ENCODE measurements at regions not wholly inside any gene's neighbourhood (a gene's known extent, or its start where the extent isn't known, plus 50 kb on each side); places are given as distances from the start of the nearest gene placed in this dataset.

DNA sequence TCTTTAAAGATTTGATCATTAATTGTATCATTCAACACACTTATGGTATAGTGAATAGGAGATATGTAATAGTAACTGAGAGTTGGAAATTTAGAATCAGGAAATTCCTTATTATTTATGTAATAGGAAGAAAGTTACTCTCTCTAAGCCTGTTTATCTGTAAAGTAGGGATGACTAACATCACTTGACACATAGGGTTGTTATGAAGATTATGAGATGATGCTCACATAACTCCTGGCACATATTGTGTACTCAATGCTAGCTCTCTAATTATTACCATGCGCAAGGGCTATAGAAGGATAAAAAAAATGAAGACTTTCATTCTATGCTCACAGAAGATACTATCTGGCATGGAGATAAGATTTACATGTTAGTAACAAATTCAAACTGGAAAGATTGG is 149.9 kb downstream of the ISOC1 start:
- H3K9me3 ChIP-seq: no peaks in the 10 kb centered on the region
- no peaks in the 10 kb centered on the region for H3K4me1 ChIP-seq

DNA sequence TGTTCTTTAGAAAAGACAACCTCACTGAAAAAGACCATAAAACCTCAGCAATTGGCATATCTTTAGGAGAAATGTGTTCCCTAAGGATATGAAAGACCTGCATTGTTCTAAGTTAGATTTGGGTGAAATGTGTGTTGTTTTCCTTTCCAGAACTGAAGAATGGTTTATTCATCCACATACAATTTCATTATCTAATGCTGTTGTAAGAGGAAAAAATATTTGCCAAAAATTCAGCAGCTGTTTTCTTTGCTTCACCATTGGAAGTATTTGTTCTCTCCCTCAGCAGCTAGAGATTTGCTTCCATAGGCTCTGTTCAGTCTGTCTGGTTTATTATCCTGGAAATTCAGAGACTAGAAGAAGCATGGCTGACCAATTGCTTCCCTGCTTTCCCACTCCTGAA is 150.9 kb downstream of the ISOC1 start:
- Histone ChIP-seq H3K9me3 (no peaks in the 10 kb centered on the region), H3K27ac (no peak overlapping the region), H3K4me3 (no peak overlapping the region), H3K4me1 (no peaks in the 10 kb centered on the region), H3K36me3 (no peaks in the 10 kb centered on the region), H3K27me3 (no peaks in the 10 kb centered on the region)
- no peak for ATAC-seq
- TF ChIP-seq, protein P1, sequence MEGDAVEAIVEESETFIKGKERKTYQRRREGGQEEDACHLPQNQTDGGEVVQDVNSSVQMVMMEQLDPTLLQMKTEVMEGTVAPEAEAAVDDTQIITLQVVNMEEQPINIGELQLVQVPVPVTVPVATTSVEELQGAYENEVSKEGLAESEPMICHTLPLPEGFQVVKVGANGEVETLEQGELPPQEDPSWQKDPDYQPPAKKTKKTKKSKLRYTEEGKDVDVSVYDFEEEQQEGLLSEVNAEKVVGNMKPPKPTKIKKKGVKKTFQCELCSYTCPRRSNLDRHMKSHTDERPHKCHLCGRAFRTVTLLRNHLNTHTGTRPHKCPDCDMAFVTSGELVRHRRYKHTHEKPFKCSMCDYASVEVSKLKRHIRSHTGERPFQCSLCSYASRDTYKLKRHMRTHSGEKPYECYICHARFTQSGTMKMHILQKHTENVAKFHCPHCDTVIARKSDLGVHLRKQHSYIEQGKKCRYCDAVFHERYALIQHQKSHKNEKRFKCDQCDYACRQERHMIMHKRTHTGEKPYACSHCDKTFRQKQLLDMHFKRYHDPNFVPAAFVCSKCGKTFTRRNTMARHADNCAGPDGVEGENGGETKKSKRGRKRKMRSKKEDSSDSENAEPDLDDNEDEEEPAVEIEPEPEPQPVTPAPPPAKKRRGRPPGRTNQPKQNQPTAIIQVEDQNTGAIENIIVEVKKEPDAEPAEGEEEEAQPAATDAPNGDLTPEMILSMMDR (IDR thresholded peaks at IDR 0.05): no peak
- intact Hi-C loops (cut with DNase I): no loop called here
- DNase-seq: peak in 2 of 4 donors; percentile 15 to 35

More for the DNA sequence above, 149.9 kb downstream of the ISOC1 start:
- Histone ChIP-seq H3K36me3 (no peaks in the 10 kb centered on the region), H3K4me3 (no peak overlapping the region), H3K27me3 (no peaks in the 10 kb centered on the region), H3K27ac (no peak overlapping the region)
- peak; percentile 53 for ATAC-seq
- intact Hi-C loops (cut with DNase I): no loop called here
- DNase-seq: no peak
- TF ChIP-seq, protein P1 (IDR thresholded peaks at IDR 0.05): no peak

DNA sequence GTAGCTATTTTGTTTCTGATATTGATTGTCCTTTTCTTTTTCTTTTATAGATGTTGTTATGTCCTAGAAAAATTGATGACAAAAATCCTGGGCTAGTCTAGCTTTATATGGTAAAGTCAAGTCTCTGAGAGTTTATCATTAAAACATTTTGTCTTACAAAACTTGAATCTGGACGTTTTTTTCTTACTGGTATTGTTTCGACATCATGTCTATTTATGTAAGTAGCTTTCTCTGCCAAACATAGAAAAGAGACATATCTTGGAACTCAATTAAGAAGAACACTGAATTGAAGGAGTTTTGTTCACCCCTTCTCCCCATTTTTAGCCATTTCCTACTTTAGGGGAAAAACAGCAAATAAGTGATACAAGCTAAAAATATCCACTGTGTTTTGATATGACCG is 151.5 kb downstream of the ISOC1 start:
- Histone ChIP-seq H3K4me1 (no peaks in the 10 kb centered on the region), H3K9me3 (no peaks in the 10 kb centered on the region), H3K4me3 (no peak overlapping the region), H3K27me3 (no peaks in the 10 kb centered on the region), H3K27ac (no peak overlapping the region), H3K36me3 (no peaks in the 10 kb centered on the region)
- intact Hi-C loops (cut with DNase I): no loop called here
- peak in 2 of 4 donors; percentile 29 to 44 for DNase-seq
- no peak for ATAC-seq
- TF ChIP-seq, protein P1 (IDR thresholded peaks at IDR 0.05): no peak

DNA sequence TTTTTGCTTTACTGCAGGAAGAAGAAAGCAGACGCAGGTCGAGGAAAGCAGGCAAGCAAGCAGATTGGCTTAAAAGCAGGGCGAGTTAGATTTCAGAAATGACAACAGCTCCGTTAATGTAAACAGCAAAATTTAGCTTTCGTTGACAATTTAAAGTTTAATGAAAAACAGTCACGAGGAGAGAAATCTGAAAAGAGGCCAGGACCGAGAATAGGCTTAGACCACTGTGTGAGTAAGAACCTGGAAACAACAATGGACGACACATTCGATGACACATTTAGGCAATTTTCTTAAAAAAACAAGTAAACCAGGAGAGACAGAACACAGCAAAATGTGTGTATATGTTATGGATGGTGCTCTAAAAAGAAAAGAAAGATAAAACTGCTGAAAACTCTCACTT is 155.3 kb downstream of the ISOC1 start:
- Histone ChIP-seq H3K4me3 (no peak overlapping the region), H3K27me3 (no peaks in the 10 kb centered on the region), H3K27ac (no peak overlapping the region), H3K4me1 (no peaks in the 10 kb centered on the region), H3K9me3 (peaks cover 0 to 12% of the 10 kb centered on the region in 2 donors), H3K36me3 (no peaks in the 10 kb centered on the region)
- TF ChIP-seq, protein P1 (IDR thresholded peaks at IDR 0.05): no peak
- intact Hi-C loops (cut with DNase I): no loop called here
- ATAC-seq: no peak
- DNase-seq: peak in 1 of 4 donors; percentile 22

GRCh38 chr5:129271308-129271707 is 176.8 kb downstream of the ISOC1 start:
- intact Hi-C loops (cut with DNase I): no loop called here
- H3K27ac ChIP-seq: no peak overlapping the region
- H3K9me3 ChIP-seq: no peaks in the 10 kb centered on the region
- TF ChIP-seq, protein P1 (IDR thresholded peaks at IDR 0.05): no peak
- no peaks in the 10 kb centered on the region for H3K27me3 ChIP-seq
- DNase-seq (no peak), ATAC-seq (no peak)
- H3K4me1 ChIP-seq: no peaks in the 10 kb centered on the region
- H3K36me3 ChIP-seq: no peaks in the 10 kb centered on the region
- no peak overlapping the region for H3K4me3 ChIP-seq
